Left ventricle myocardium inferior (tissue), 1 donor: ENCODE measurements at regions not wholly inside any gene's neighbourhood (a gene's known extent, or its start where the extent isn't known, plus 50 kb on each side); places are given as distances from the start of the nearest gene placed in this dataset.

Experiments used
- DNase-seq: peaks from one replicate; pipeline ENCODE4 v3.0.0-alpha.2; 2020
- H3K27ac ChIP-seq: fragments of 200-600 bp; replicated peaks from 2 replicates; pipeline ENCODE4 v1.8.0; 2021
- H3K27me3 ChIP-seq: fragments of 200-600 bp; 2 replicates; pipeline ENCODE4 v1.8.0; 2021; ENCODE audit warnings: low read depth
- H3K36me3 ChIP-seq: fragments of 200-600 bp; 2 replicates; pipeline ENCODE4 v1.8.0; 2021
- H3K4me1 ChIP-seq: fragments of 200-600 bp; 2 replicates; pipeline ENCODE4 v1.8.0; 2021
- H3K4me3 ChIP-seq: fragments of 200-600 bp; 2 replicates; pipeline ENCODE4 v1.8.0; 2021; ENCODE audit warnings: mild to moderate bottlenecking, moderate library complexity
- H3K9me3 ChIP-seq: fragments of 200-600 bp; replicated peaks from 2 replicates; pipeline ENCODE4 v1.8.0; 2021
- intact Hi-C: fragments of 100-400 bp; cut with micrococcal nuclease; formaldehyde crosslinking; loops from one replicate; pipeline ENCODE4 v1.11.0; 2022
- TF ChIP-seq, protein P1 (sequence below): fragments of 200-600 bp; IDR thresholded peaks from 2 replicates; pipeline ENCODE4 v1.8.0; 2021; ENCODE audit warnings: antibody characterized with exemption, mild to moderate bottlenecking, borderline replicate concordance
- donor health status: DM: no; HTN: yes; CAD: no; lungs with severe emphysema.

- intact Hi-C loops: no loop called here
- Histone ChIP-seq H3K27ac (no peak overlapping the region), H3K9me3 (no peaks in the 10 kb centered on the region), H3K36me3 (no peaks in the 10 kb centered on the region), H3K4me1 (no peaks in the 10 kb centered on the region), H3K4me3 (no peak overlapping the region), H3K27me3 (no peaks in the 10 kb centered on the region)
- TF ChIP-seq, protein P1, sequence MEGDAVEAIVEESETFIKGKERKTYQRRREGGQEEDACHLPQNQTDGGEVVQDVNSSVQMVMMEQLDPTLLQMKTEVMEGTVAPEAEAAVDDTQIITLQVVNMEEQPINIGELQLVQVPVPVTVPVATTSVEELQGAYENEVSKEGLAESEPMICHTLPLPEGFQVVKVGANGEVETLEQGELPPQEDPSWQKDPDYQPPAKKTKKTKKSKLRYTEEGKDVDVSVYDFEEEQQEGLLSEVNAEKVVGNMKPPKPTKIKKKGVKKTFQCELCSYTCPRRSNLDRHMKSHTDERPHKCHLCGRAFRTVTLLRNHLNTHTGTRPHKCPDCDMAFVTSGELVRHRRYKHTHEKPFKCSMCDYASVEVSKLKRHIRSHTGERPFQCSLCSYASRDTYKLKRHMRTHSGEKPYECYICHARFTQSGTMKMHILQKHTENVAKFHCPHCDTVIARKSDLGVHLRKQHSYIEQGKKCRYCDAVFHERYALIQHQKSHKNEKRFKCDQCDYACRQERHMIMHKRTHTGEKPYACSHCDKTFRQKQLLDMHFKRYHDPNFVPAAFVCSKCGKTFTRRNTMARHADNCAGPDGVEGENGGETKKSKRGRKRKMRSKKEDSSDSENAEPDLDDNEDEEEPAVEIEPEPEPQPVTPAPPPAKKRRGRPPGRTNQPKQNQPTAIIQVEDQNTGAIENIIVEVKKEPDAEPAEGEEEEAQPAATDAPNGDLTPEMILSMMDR: no peak
- DNase-seq: no peak
Measured at GRCh38 chr11:27908621-27909020, 199.3 kb downstream of the KIF18A start.

DNA sequence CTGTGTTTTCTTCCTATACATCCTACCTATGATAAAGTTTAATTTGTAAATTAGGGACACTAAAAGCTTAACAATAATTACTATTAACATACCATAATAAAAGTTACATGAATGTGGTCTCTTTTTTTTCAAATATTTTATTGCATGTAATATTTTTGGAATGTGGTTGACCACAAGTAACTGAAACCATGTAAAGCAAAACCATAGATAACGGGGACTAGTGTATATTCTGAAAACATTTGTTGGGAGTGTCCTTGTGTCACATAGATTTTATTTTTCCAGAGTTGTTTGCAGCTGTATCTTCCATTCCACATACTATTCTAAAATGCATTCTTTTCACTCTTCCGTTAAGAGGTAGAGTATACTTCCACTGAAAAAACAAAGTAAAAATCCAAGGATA is 200.4 kb downstream of the KIF18A start:
- TF ChIP-seq, protein P1: no peak
- DNase-seq: no peak
- Histone ChIP-seq H3K4me1 (no peaks in the 10 kb centered on the region), H3K27ac (no peak overlapping the region), H3K4me3 (no peak overlapping the region), H3K9me3 (no peaks in the 10 kb centered on the region), H3K36me3 (no peaks in the 10 kb centered on the region), H3K27me3 (no peaks in the 10 kb centered on the region)
- intact Hi-C loops: no loop called here

DNA sequence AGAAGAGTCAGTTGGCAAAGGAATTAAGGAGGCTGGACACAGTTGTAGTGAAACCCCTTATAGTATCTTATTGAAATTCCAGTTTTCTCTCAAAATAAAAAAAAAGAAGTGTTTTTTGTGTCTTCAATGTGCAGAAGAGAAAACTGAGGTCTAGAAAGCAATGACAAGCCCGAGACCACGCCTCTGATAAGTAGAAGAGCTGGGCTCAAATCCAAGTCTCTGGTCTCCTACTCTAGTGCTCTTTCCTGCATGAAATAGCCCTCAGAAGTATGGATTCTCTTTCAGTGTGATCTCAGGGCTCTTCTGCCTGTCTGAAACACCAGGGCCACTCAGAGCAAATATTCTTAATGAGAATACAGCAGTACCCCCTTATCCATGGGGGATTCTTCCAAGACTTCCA is 200.9 kb downstream of the KIF18A start:
- H3K36me3 ChIP-seq: no peaks in the 10 kb centered on the region
- no peaks in the 10 kb centered on the region for H3K27me3 ChIP-seq
- no peaks in the 10 kb centered on the region for H3K4me1 ChIP-seq
- intact Hi-C loops: no loop called here
- H3K4me3 ChIP-seq: no peak overlapping the region
- TF ChIP-seq, protein P1: no peak
- no peak overlapping the region for H3K27ac ChIP-seq
- DNase-seq: no peak
- H3K9me3 ChIP-seq: no peaks in the 10 kb centered on the region

DNA sequence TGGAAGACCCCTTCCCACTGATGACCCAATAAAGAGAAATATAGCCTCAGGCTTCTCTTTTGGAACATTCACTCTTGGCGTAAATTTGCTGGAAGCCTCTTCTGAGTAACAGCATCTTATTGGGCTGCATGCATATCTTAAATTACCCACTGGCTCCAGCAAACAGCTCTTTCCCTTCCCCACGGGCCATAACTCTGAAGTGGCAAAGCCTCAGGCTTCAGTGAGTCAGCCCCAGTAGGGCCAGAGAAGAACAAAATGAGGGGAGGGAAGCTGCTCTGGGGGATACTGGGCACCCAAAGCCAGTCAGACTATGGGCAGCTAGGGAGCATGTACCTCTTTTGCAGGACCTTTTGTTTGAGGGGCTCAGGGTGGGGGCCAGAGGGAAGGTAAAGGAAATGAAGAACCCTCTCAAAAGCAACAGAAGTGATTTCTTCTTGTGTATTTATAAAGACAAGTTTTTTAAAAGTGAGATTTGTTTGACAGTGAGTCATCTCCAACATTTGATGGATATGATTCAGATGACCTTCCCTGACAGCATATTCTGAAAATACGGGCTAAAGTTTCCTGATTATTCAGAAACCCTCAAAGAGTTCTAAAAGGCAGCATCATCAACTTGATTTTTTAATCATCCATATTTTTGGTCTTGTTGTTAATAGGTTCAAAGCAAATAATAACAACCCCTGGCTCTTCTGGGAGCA is 203.4 kb downstream of the KIF18A start:
- no peaks in the 10 kb centered on the region for H3K9me3 ChIP-seq
- H3K4me1 ChIP-seq: no peaks in the 10 kb centered on the region
- no peak overlapping the region for H3K4me3 ChIP-seq
- intact Hi-C loops: no loop called here
- TF ChIP-seq, protein P1: no peak
- H3K27me3 ChIP-seq: no peaks in the 10 kb centered on the region
- H3K27ac ChIP-seq: no peak overlapping the region
- no peak for DNase-seq
- H3K36me3 ChIP-seq: no peaks in the 10 kb centered on the region

GRCh38 chr11:27902981-27903624 is 202.8 kb upstream of the BDNF start:
- no peaks in the 10 kb centered on the region for H3K9me3 ChIP-seq
- intact Hi-C loops: no loop called here
- DNase-seq: no peak

More at GRCh38 chr11:27902981-27903624, 202.8 kb upstream of the BDNF start:
- H3K4me1 ChIP-seq: no peaks in the 10 kb centered on the region
- TF ChIP-seq, protein P1: no peak
- no peak overlapping the region for H3K4me3 ChIP-seq
- H3K36me3 ChIP-seq: no peaks in the 10 kb centered on the region
- H3K27me3 ChIP-seq: no peaks in the 10 kb centered on the region
- H3K27ac ChIP-seq: no peak overlapping the region
